ENCODE measurements at regions not wholly inside any gene's neighbourhood (a gene's known extent, or its start where the extent isn't known, plus 50 kb on each side); places are given as distances from the start of the nearest gene placed in this dataset.

GRCh38 chr21:24353492-24353891, 1253.8 kb downstream of the MRPL39 start:
- Histone ChIP-seq H4K20me1 (ENCODE audit: insufficient read depth, low read length) (no peaks in the 10 kb centered on the region), H3K9me3 (ENCODE audit: insufficient read depth, low read length) (no peaks in the 10 kb centered on the region), H3K4me1 (ENCODE audit: low read length) (no peaks in the 10 kb centered on the region), H3K27ac (ENCODE audit: low read length) (no peak overlapping the region), H3K4me3 (ENCODE audit: low read length) (no peak overlapping the region), H3K4me2 (ENCODE audit: low read length) (no peak overlapping the region), H3K27me3 (ENCODE audit: low read depth, low read length) (no peaks in the 10 kb centered on the region), H3K9ac (ENCODE audit: low read length) (no peak overlapping the region), H3K79me2 (ENCODE audit: low read length) (no peaks in the 10 kb centered on the region), H3K36me3 (replicated peaks; ENCODE audit: low read depth, low read length) (no peaks in the 10 kb centered on the region), H2AFZ (ENCODE audit: low read depth, low read length) (no peak overlapping the region)
- TF ChIP-seq EZH2phosphoT487 (IDR thresholded peaks at IDR 0.05; ENCODE audit: low read depth): no peak
- TF ChIP-seq, protein P1, sequence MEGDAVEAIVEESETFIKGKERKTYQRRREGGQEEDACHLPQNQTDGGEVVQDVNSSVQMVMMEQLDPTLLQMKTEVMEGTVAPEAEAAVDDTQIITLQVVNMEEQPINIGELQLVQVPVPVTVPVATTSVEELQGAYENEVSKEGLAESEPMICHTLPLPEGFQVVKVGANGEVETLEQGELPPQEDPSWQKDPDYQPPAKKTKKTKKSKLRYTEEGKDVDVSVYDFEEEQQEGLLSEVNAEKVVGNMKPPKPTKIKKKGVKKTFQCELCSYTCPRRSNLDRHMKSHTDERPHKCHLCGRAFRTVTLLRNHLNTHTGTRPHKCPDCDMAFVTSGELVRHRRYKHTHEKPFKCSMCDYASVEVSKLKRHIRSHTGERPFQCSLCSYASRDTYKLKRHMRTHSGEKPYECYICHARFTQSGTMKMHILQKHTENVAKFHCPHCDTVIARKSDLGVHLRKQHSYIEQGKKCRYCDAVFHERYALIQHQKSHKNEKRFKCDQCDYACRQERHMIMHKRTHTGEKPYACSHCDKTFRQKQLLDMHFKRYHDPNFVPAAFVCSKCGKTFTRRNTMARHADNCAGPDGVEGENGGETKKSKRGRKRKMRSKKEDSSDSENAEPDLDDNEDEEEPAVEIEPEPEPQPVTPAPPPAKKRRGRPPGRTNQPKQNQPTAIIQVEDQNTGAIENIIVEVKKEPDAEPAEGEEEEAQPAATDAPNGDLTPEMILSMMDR (IDR thresholded peaks at IDR 0.05; ENCODE audit: low read depth, low read length): no peak

DNA sequence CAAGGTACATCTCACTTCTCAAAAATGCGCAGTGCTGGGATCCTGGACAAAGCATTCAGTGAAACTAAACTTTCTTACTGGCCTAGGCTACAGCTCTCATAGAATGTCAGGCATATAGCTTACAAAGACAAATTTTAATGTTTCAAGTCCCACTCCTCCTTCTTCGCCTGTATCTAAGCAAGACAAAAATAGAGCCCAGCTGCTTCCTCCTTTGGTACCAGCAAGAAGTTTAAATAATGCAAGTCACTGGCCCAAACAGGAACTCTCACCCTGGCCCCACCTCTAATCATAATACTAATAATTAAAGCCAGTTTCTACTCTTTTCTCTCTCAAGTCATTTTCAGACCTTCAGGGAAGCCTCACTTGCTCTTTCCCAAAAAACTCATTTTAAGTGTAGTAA, 1267.9 kb downstream of the MRPL39 start:
- TF ChIP-seq EZH2phosphoT487 (IDR thresholded peaks at IDR 0.05; ENCODE audit: low read depth): no peak
- TF ChIP-seq, protein P1 (IDR thresholded peaks at IDR 0.05; ENCODE audit: low read depth, low read length): no peak
- Histone ChIP-seq H3K27me3 (ENCODE audit: low read depth, low read length) (no peaks in the 10 kb centered on the region), H3K9me3 (ENCODE audit: insufficient read depth, low read length) (no peaks in the 10 kb centered on the region), H3K36me3 (replicated peaks; ENCODE audit: low read depth, low read length) (no peaks in the 10 kb centered on the region), H2AFZ (ENCODE audit: low read depth, low read length) (no peak overlapping the region), H3K4me1 (ENCODE audit: low read length) (no peaks in the 10 kb centered on the region), H3K4me3 (ENCODE audit: low read length) (no peak overlapping the region), H4K20me1 (ENCODE audit: insufficient read depth, low read length) (no peaks in the 10 kb centered on the region), H3K79me2 (ENCODE audit: low read length) (no peaks in the 10 kb centered on the region), H3K4me2 (ENCODE audit: low read length) (no peak overlapping the region), H3K9ac (ENCODE audit: low read length) (no peak overlapping the region), H3K27ac (ENCODE audit: low read length) (no peak overlapping the region)

DNA sequence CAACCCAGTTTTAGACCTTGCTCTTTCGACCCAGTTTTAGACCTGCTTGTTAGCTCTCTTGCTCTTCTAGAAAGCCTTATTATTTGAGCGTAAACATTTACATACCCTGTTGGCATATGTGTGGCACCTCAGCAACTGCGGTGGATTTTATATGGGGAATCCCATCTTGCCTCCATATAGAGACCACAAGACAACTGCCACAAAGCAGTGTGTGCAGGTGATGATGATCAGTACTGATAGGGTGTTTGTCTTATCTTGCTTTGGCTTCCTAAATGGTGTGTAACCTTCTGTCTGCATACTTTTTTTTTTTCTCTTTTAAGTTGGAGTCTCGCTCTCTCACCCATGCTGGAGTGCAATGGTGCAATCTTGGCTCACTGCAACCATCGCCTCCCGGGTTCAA, 1270.8 kb downstream of the MRPL39 start:
- H3K9ac ChIP-seq (ENCODE audit: low read length): no peak overlapping the region
- no peak overlapping the region for H3K4me3 ChIP-seq (ENCODE audit: low read length)
- no peak overlapping the region for H3K27ac ChIP-seq (ENCODE audit: low read length)
- H3K79me2 ChIP-seq (ENCODE audit: low read length): no peaks in the 10 kb centered on the region
- H3K4me1 ChIP-seq (ENCODE audit: low read length): no peaks in the 10 kb centered on the region
- H3K36me3 ChIP-seq (replicated peaks; ENCODE audit: low read depth, low read length): no peaks in the 10 kb centered on the region
- H4K20me1 ChIP-seq (ENCODE audit: insufficient read depth, low read length): no peaks in the 10 kb centered on the region
- H3K27me3 ChIP-seq (ENCODE audit: low read depth, low read length): no peaks in the 10 kb centered on the region
- H3K9me3 ChIP-seq (ENCODE audit: insufficient read depth, low read length): no peaks in the 10 kb centered on the region
- TF ChIP-seq EZH2phosphoT487 (IDR thresholded peaks at IDR 0.05; ENCODE audit: low read depth): no peak
- TF ChIP-seq, protein P1 (IDR thresholded peaks at IDR 0.05; ENCODE audit: low read depth, low read length): no peak
- no peak overlapping the region for H3K4me2 ChIP-seq (ENCODE audit: low read length)
- no peak overlapping the region for H2AFZ ChIP-seq (ENCODE audit: low read depth, low read length)

DNA sequence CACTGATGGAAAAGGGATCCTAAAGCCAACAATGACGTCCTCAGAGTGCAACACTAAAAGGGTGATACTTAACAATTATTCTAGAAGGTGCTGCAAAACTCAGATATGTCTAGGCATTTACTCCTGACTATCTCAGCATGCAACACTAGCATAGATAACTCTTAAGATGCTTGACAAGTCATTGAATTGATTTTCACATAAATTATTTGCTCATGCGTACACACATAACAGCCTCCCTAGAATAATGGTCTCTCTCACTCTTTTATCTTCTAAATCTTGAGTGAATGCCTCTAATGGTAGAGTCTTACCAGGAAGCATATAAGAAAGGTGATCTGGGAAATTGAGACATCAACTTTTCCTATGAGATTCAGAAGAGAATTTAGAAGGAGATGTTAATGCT, 1283.7 kb downstream of the MRPL39 start:
- H4K20me1 ChIP-seq (ENCODE audit: insufficient read depth, low read length): no peaks in the 10 kb centered on the region
- no peaks in the 10 kb centered on the region for H3K27me3 ChIP-seq (ENCODE audit: low read depth, low read length)
- H2AFZ ChIP-seq (ENCODE audit: low read depth, low read length): no peak overlapping the region
- H3K4me2 ChIP-seq (ENCODE audit: low read length): no peak overlapping the region
- H3K9me3 ChIP-seq (ENCODE audit: insufficient read depth, low read length): no peaks in the 10 kb centered on the region
- no peak overlapping the region for H3K27ac ChIP-seq (ENCODE audit: low read length)
- H3K79me2 ChIP-seq (ENCODE audit: low read length): no peaks in the 10 kb centered on the region
- no peaks in the 10 kb centered on the region for H3K36me3 ChIP-seq (replicated peaks; ENCODE audit: low read depth, low read length)
- TF ChIP-seq, protein P1 (IDR thresholded peaks at IDR 0.05; ENCODE audit: low read depth, low read length): no peak
- no peak for TF ChIP-seq EZH2phosphoT487 (IDR thresholded peaks at IDR 0.05; ENCODE audit: low read depth)
- no peak overlapping the region for H3K9ac ChIP-seq (ENCODE audit: low read length)
- H3K4me3 ChIP-seq (ENCODE audit: low read length): no peak overlapping the region
- no peaks in the 10 kb centered on the region for H3K4me1 ChIP-seq (ENCODE audit: low read length)

Measured in OCI-LY3 (cell line).